Neural cell (in vitro differentiated cells): ENCODE measurements at regions not wholly inside any gene's neighbourhood (a gene's known extent, or its start where the extent isn't known, plus 50 kb on each side); places are given as distances from the start of the nearest gene placed in this dataset.

Experiments used
- H2AFZ ChIP-seq: fragments of 200-600, 300-800 bp; sonication (generic), shearing (Covaris generic); 2 replicates; pipeline ENCODE4 v1.6.0; 2014; ENCODE audit warnings: low read depth, mild to moderate bottlenecking, antibody characterized with exemption, low read length, moderate library complexity
- H3F3A ChIP-seq: fragments of 200-600 bp; shearing (Covaris generic); 2 replicates; pipeline ENCODE4 v1.6.1; 2016; ENCODE audit warnings: mild to moderate bottlenecking, moderate library complexity, mixed read lengths, antibody characterized with exemption, low read length; ENCODE audit not compliant: insufficient read depth, poor library complexity, severe bottlenecking
- H3K27ac ChIP-seq: fragments of 200-600, 300-800 bp; sonication (generic), shearing (Covaris generic); 2 replicates; pipeline ENCODE4 v1.5.1; 2014; ENCODE audit warnings: mild to moderate bottlenecking, low read length, moderate library complexity
- H3K27me3 ChIP-seq: fragments of 300-800, 200-600 bp; sonication (generic), shearing (Covaris generic); 2 replicates; pipeline ENCODE4 v1.6.0; 2014; ENCODE audit warnings: mild to moderate bottlenecking, low read depth, low read length, moderate library complexity; ENCODE audit not compliant: insufficient read depth
- H3K36me3 ChIP-seq: fragments of 300-800, 200-600 bp; sonication (generic), shearing (Covaris generic); 2 replicates; pipeline ENCODE4 v1.5.1; 2014; ENCODE audit warnings: mild to moderate bottlenecking, antibody characterized with exemption, low read length, moderate library complexity; ENCODE audit not compliant: insufficient read depth
- H3K4me2 ChIP-seq: fragments of 300-800, 200-600 bp; sonication (generic), shearing (Covaris generic); 2 replicates; pipeline ENCODE4 v1.6.0; 2014; ENCODE audit warnings: mild to moderate bottlenecking, low read length
- H3K4me3 ChIP-seq: fragments of 300-800, 200-600 bp; sonication (generic), shearing (Covaris generic); 2 replicates; pipeline ENCODE4 v1.5.1; 2014; ENCODE audit warnings: mild to moderate bottlenecking, low read length, moderate library complexity
- H3K79me2 ChIP-seq: fragments of 200-600 bp; shearing (Covaris generic); replicated peaks from 2 replicates; pipeline ENCODE4 v1.6.0; 2014; ENCODE audit warnings: mild to moderate bottlenecking, low read length, moderate library complexity; ENCODE audit not compliant: insufficient read depth
- H3K9ac ChIP-seq: fragments of 300-800, 200-600 bp; sonication (generic), shearing (Covaris generic); 2 replicates; pipeline ENCODE4 v1.6.1; 2016; ENCODE audit warnings: mild to moderate bottlenecking, low read length, mixed read lengths
- H3K9me2 ChIP-seq: fragments of 200-600 bp; shearing (Covaris generic); 2 replicates; pipeline ENCODE4 v1.6.1; 2016; ENCODE audit warnings: mild to moderate bottlenecking, low read length, mixed read lengths; ENCODE audit not compliant: insufficient read depth
- H3K9me3 ChIP-seq: fragments of 200-600, 300-800 bp; sonication (generic), shearing (Covaris generic); 2 replicates; pipeline ENCODE4 v1.6.1; 2016; ENCODE audit warnings: mild to moderate bottlenecking, mixed run types, low read length, moderate library complexity, mixed read lengths
- H4K20me1 ChIP-seq: fragments of 200-600 bp; shearing (Covaris generic); 2 replicates; pipeline ENCODE4 v1.6.1; 2016; ENCODE audit warnings: mild to moderate bottlenecking, mixed run types; ENCODE audit not compliant: insufficient read depth
- CTCF ChIP-seq: fragments of 450-650 bp; IDR thresholded peaks from 2 replicates; pipeline ENCODE4 v1.5.1; 2014; ENCODE audit warnings: antibody characterized with exemption, mild to moderate bottlenecking, moderate library complexity; ENCODE audit not compliant: poor library complexity, severe bottlenecking
- EP300 ChIP-seq: fragments of 450-650 bp; conservative IDR thresholded peaks from 2 replicates; pipeline ENCODE4 v1.6.1; 2014; ENCODE audit warnings: antibody characterized with exemption, mild to moderate bottlenecking, moderate library complexity; ENCODE audit not compliant: poor library complexity, severe bottlenecking
- EZH2 ChIP-seq: fragments of 200-600, 300-800 bp; shearing (Covaris generic), sonication (generic); IDR thresholded peaks from 2 replicates; pipeline ENCODE4 v1.6.1; 2014; ENCODE audit warnings: antibody characterized with exemption, low read length, borderline replicate concordance, mild to moderate bottlenecking; ENCODE audit not compliant: insufficient read depth, poor library complexity, severe bottlenecking
- MXI1 ChIP-seq: fragments of 450-650 bp; conservative IDR thresholded peaks from 2 replicates; pipeline ENCODE4 v1.6.1; 2014; ENCODE audit warnings: antibody characterized with exemption, mild to moderate bottlenecking; ENCODE audit not compliant: poor library complexity, severe bottlenecking
- POLR2AphosphoS5 ChIP-seq: IDR thresholded peaks from 2 replicates; pipeline ENCODE4 v1.6.1; 2012
- RAD21 ChIP-seq: fragments of 450-650 bp; conservative IDR thresholded peaks from 2 replicates; pipeline ENCODE4 v1.6.1; 2014; ENCODE audit warnings: antibody characterized with exemption, mild to moderate bottlenecking, moderate library complexity
- REST ChIP-seq: IDR thresholded peaks from 2 replicates; pipeline ENCODE4 v1.6.1; 2012; ENCODE audit warnings: borderline replicate concordance
- SMC3 ChIP-seq: fragments of 450-650 bp; conservative IDR thresholded peaks from 2 replicates; pipeline ENCODE4 v1.6.1; 2014; ENCODE audit warnings: antibody characterized with exemption, mild to moderate bottlenecking, moderate library complexity; ENCODE audit not compliant: poor library complexity
- TAF1 ChIP-seq: IDR thresholded peaks from 2 replicates; pipeline ENCODE4 v1.6.1; 2012; ENCODE audit warnings: low read depth

GRCh38 chr9:28056006-28056405 lies 482.7 kb upstream of the C9orf72 start:
- no peak overlapping the region for H2AFZ ChIP-seq
- no peaks in the 10 kb centered on the region for H3F3A ChIP-seq
- H3K4me2 ChIP-seq, result no peak overlapping the region
- no peak overlapping the region for H3K27ac ChIP-seq
- H3K4me3 ChIP-seq, result no peak overlapping the region
- H3K9me2 ChIP-seq, result no peaks in the 10 kb centered on the region
- no peaks in the 10 kb centered on the region for H4K20me1 ChIP-seq
- no peaks in the 10 kb centered on the region for H3K79me2 ChIP-seq
- no peaks in the 10 kb centered on the region for H3K36me3 ChIP-seq
- no peaks in the 10 kb centered on the region for H3K27me3 ChIP-seq
- H3K9ac ChIP-seq, result no peak overlapping the region
- peaks cover 4% of the 10 kb centered on the region for H3K9me3 ChIP-seq
- TF ChIP-seq TAF1, result no peak
- no peak for TF ChIP-seq RAD21
- no peak for TF ChIP-seq EZH2
- no peak for TF ChIP-seq POLR2AphosphoS5
- TF ChIP-seq SMC3, result no peak
- no peak for TF ChIP-seq REST
- no peak for TF ChIP-seq EP300
- no peak for TF ChIP-seq CTCF
- no peak for TF ChIP-seq MXI1

- H3K4me2 ChIP-seq, result no peak overlapping the region
Observed at GRCh38 chr9:28056466-28056865, 483.2 kb upstream of the C9orf72 start.

More at GRCh38 chr9:28056466-28056865, 483.2 kb upstream of the C9orf72 start:
- no peak overlapping the region for H3K9ac ChIP-seq
- H3K9me2 ChIP-seq, result no peaks in the 10 kb centered on the region
- no peaks in the 10 kb centered on the region for H4K20me1 ChIP-seq
- no peaks in the 10 kb centered on the region for H3F3A ChIP-seq
- H3K27me3 ChIP-seq, result no peaks in the 10 kb centered on the region
- no peak overlapping the region for H3K4me3 ChIP-seq
- H3K9me3 ChIP-seq, result peaks cover 4% of the 10 kb centered on the region
- TF ChIP-seq EP300, result no peak
- TF ChIP-seq TAF1, result no peak
- no peak for TF ChIP-seq CTCF
- TF ChIP-seq EZH2, result no peak
- TF ChIP-seq MXI1, result no peak
- no peak for TF ChIP-seq RAD21
- no peak for TF ChIP-seq SMC3
- TF ChIP-seq POLR2AphosphoS5, result no peak
- no peak for TF ChIP-seq REST
- no peak overlapping the region for H2AFZ ChIP-seq
- no peak overlapping the region for H3K27ac ChIP-seq
- H3K79me2 ChIP-seq, result no peaks in the 10 kb centered on the region
- H3K36me3 ChIP-seq, result no peaks in the 10 kb centered on the region
